Right cardiac atrium (tissue), 5 donors: ENCODE measurements at regions not wholly inside any gene's neighbourhood (a gene's known extent, or its start where the extent isn't known, plus 50 kb on each side); places are given as distances from the start of the nearest gene placed in this dataset.
"Not testable (repeated sequence)": the region's sequence is repeated elsewhere in the genome, so short reads cannot be mapped to it uniquely, and the experiment has no call there.

Source experiments
- ATAC-seq, 2 donors: fragments of 200-7000 bp; cut with Tn5 transposase; one replicate each; pipeline versions ENCODE4 v1.8.0 to v1.9.1; 2020; ENCODE audit warnings: moderate library complexity in 2 of 2, mild to moderate bottlenecking in 1 of 2
- DNase-seq, 3 donors: peaks; one replicate each; pipeline ENCODE4 v3.0.0-alpha.2; 2020
- H3K27ac ChIP-seq: one replicate; pipeline ENCODE4 v1.5.1; 2013; ENCODE audit warnings: mild to moderate bottlenecking, low read length, control low read depth, moderate library complexity
- H3K27me3 ChIP-seq: one replicate; pipeline ENCODE4 v1.6.1; 2013; ENCODE audit not compliant: control insufficient read depth, insufficient read depth
- H3K4me1 ChIP-seq: one replicate; pipeline ENCODE4 v1.6.1; 2013; ENCODE audit warnings: low read length; ENCODE audit not compliant: control insufficient read depth, insufficient read depth
- H3K4me3 ChIP-seq: one replicate; pipeline ENCODE4 v1.5.1; 2013; ENCODE audit warnings: low read length, control low read depth
- H3K9me3 ChIP-seq: one replicate; pipeline ENCODE4 v1.6.1; 2013; ENCODE audit warnings: low read length; ENCODE audit not compliant: control insufficient read depth
- WGBS: extraction: QIAGEN DNeasy Blood & Tissue Kit; methylation state at CpG from one replicate; pipeline ENCODE4 v1.1.7; 2013; 5-methylcytosine and 5-hydroxymethylcytosine counted together
- intact Hi-C, 4 donors: fragments of 100-400 bp; cut with DNase I; formaldehyde crosslinking; loops; one replicate each; pipeline versions ENCODE4 v1.11.0 to v1.14.0; 2022 to 2023
- donor health status: healthy with polysubstance abuse.
- donor health status: DM: no; HTN: yes; CAD: no.
- donor health status: DM: no; HTN: no; CAD: no.
- donor health status: DM: no; HTN: yes; CAD: no; lungs with severe emphysema.
- donor health status: DM: yes; HTN: yes; CAD: no.

- Histone ChIP-seq H3K9me3 (no peaks in the 10 kb centered on the region), H3K27ac (no peak overlapping the region), H3K4me3 (no peak overlapping the region), H3K27me3 (no peaks in the 10 kb centered on the region), H3K4me1 (peaks cover 6% of the 10 kb centered on the region)
- no peak for DNase-seq
- no peak for ATAC-seq
- intact Hi-C loops: no loop called here
These were observed 64.3 kb upstream of the CYP2D6 start for GRCh38 chr22:42194953-42195352.

DNA sequence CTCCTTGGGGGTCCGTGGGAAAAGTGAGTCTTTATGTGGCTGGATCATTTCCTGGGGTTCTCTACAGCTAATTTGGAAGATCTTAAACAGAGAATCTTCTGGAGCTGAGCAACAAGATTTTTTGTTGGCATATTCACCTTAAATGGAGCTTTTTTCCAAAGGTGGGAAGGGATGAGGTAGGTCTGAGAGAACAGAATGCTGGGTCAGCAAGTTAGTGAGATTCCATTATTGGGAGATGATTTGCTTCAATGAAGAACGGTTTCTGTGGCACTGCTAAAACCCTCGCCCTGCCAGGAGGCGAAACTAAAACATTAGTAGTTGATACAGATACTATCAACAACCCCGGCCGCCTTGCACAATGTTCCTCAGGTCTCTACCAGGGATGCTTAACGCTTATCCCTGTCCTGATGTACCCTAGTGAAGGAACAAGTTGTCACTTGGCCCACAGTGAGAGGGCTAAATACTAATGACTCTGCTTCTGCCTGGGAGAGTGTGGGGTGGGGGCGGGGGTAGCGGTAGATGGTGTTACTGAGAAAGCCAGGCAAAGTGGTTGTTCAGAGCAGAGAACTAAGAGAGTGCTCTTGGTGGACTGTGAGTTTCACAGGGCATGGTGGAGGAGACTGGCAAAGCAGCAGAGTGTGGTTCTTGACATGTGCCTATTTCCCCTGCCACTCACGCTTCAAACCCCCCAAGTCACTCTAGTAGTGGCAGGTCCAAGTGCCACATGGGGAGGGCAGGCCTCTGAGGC lies 63.7 kb upstream of the CYP2D6 start:
- Histone ChIP-seq H3K4me3 (no peak overlapping the region), H3K27ac (no peak overlapping the region), H3K4me1 (peaks cover 6% of the 10 kb centered on the region), H3K9me3 (no peaks in the 10 kb centered on the region), H3K27me3 (no peaks in the 10 kb centered on the region)
- intact Hi-C loops: no loop called here
- WGBS: 96% methylated on average over 10 of the region's 10 CpGs
- DNase-seq (no peak), ATAC-seq (peak; percentile 20 to 50)

DNA sequence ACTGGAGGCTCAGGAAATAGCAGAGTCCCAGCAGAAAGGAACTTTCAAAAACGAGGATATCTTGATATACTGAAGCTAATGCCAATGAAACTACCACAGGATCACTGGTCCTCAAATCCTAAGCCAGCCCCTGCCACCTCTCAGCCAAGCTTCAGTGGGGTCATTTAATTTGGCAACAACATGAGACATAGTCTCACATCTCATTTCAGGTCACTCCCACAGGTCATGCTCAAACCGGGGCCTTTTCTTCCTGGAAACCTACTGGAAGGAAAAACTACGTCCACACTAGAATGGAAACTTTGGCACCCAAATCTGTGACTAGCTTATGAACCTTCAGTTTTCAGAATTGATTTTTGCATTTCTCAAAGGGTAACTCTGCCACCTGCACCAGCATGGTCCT lies 61.9 kb upstream of the CYP2D6 start:
- H3K4me1 ChIP-seq: peaks cover 6% of the 10 kb centered on the region
- H3K4me3 ChIP-seq: no peak overlapping the region
- H3K27me3 ChIP-seq: no peaks in the 10 kb centered on the region
- no peaks in the 10 kb centered on the region for H3K9me3 ChIP-seq
- 29% methylated on average over 3 of the region's 3 CpGs for WGBS
- no peak overlapping the region for H3K27ac ChIP-seq
- intact Hi-C loops: no loop called here
- DNase-seq (no peak), ATAC-seq (peak in 1 of 2 donors; percentile 58)

DNA sequence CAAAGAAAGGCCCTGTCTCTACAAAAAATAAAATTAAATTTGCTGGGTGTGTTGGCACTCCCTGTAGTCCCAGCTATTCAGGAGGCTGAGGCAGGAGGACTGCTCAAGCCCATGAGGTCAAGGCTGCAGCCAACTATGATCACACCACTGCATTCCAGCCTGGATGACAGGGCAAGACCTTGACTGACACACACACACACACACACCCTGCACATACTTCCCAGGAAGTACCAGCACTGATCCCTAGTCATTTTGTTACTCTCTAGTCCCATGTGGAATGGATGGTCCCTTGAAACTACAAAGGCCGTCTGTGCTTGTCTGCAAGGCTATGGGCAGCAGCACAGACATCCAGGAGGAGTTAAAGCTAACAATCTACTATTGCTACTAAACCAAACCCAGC lies 59.7 kb upstream of the CYP2D6 start:
- Histone ChIP-seq H3K9me3 (no peaks in the 10 kb centered on the region), H3K27ac (no peak overlapping the region), H3K27me3 (no peaks in the 10 kb centered on the region), H3K4me3 (no peak overlapping the region), H3K4me1 (peaks cover 3% of the 10 kb centered on the region)
- ATAC-seq: no peak
- WGBS: 94% methylated on average over 1 of the region's 1 CpG
- no peak for DNase-seq
- intact Hi-C loops: no loop called here

DNA sequence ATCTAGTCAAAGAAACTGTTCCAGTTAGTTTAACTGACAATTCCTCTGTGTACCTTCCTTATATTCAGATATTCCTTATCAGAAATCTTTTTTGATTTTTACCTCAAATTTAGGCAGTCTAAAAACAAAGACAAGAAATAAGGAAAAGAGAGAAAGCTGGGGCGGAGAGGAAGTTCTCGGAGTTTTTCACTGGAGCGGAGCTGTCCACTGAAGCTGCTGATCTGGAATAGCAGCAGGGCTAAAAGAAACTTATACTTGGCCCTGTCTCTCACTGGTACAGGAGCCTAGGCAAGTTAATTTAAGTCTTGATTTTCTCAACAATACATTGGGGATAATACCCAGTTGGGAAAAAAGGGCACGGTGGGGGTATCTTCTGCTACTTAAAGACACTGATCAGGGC lies 59.2 kb upstream of the CYP2D6 start:
- WGBS: 96% methylated on average over 4 of the region's 4 CpGs
- intact Hi-C loops: no loop called here
- Histone ChIP-seq H3K27me3 (no peaks in the 10 kb centered on the region), H3K27ac (no peak overlapping the region), H3K4me3 (no peak overlapping the region), H3K4me1 (peaks cover 3% of the 10 kb centered on the region), H3K9me3 (no peaks in the 10 kb centered on the region)
- ATAC-seq (no peak), DNase-seq (no peak)

DNA sequence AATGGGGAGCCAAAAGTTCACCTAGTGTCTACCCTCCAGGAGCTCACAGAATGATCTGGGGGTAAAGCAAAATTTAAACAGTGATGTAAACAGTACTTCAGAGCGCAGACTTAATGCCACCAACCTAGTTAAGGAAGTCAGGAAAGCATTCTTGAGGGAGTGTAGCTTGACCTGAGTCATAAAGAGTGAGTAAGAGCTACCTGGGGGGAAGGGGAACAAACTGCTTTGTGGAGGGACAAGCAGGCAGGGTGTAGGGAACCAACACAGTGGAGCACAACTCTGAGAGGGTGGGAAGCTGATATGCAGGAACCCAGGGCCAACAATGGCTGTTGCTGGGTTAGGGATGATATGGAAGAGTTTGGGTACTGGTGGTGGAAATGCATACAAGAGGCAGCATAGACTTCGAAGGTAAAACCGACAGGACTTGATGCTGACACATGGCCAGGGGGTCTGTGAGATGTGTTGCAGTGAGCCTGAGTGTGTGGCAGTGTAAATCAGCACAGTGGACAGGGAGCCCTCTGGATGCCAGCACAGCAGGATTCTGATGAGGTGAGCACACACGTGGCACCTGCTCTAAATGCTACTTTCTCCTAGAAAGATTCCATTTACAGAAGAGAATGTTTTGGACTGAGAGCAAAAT lies 58.3 kb upstream of the CYP2D6 start:
- DNase-seq: no peak
- 84% methylated on average over 4 of the region's 4 CpGs for WGBS
- no peaks in the 10 kb centered on the region for H3K4me1 ChIP-seq
- intact Hi-C loops: no loop called here
- no peaks in the 10 kb centered on the region for H3K27me3 ChIP-seq
- no peaks in the 10 kb centered on the region for H3K9me3 ChIP-seq
- no peak overlapping the region for H3K27ac ChIP-seq
- ATAC-seq: no peak
- H3K4me3 ChIP-seq: no peak overlapping the region

GRCh38 chr22:42187646-42188045 lies 57.0 kb upstream of the CYP2D6 start:
- WGBS: 89% methylated on average over 3 of the region's 3 CpGs
- no peak for DNase-seq
- Histone ChIP-seq H3K4me1 (peaks cover 1% of the 10 kb centered on the region), H3K27ac (no peak overlapping the region), H3K4me3 (no peak overlapping the region), H3K27me3 (no peaks in the 10 kb centered on the region), H3K9me3 (no peaks in the 10 kb centered on the region)
- no peak for ATAC-seq
- intact Hi-C loops: no loop called here

DNA sequence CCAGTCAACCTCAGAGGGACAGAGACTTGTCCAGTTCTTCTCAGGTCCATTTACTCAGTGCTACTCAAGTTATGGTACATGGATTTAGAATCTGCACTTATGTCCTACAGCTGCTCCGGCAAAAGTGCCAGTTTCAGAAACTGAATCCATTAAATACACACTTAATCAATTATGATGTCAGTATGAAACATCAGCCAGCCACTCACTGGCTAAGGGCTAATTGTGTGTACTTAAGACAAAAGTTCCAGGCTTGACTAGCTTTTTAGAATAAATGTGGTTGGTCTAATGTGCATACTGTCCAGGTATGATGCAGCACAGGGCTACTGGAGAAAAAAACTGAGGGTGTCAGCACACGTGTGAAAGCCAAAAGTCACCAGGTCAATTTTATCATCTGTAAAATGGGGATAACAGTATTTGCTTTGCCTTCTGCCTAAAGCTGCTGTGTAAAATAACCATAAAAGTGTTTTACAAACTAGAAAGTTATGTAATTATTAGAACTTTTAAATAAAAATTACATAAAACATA lies 55.4 kb upstream of the CYP2D6 start:
- intact Hi-C loops: no loop called here
- ATAC-seq (no peak), DNase-seq (no peak)
- Histone ChIP-seq H3K27me3 (no peaks in the 10 kb centered on the region), H3K4me1 (peaks cover 1% of the 10 kb centered on the region), H3K4me3 (no peak overlapping the region), H3K27ac (no peak overlapping the region), H3K9me3 (no peaks in the 10 kb centered on the region)
- WGBS: 90% methylated on average over 2 of the region's 2 CpGs

DNA sequence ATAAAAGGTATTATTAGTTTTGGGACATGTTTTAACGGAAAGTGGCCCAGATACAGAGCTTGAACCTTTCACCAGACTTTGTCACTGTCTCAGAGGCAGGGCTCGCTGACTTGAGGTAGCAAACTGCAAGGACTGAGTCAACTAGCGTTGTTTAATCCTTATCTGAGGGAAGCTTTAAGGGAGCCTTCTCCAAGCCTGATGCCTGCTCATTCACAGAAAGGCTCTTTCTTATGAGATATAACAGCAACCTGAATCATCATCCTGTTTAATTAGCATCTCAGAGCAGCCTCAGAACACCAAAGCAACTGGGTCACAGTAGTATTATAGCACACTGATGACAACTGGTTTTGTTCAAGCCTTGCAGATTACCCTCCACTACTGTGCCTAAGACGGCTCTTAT lies 54.2 kb upstream of the CYP2D6 start:
- WGBS: 95% methylated on average over 4 of the region's 4 CpGs
- H3K27me3 ChIP-seq: no peaks in the 10 kb centered on the region
- no peak overlapping the region for H3K27ac ChIP-seq
- DNase-seq (no peak), ATAC-seq (no peak)
- H3K9me3 ChIP-seq: no peaks in the 10 kb centered on the region
- intact Hi-C loops: no loop called here
- H3K4me3 ChIP-seq: no peak overlapping the region
- H3K4me1 ChIP-seq: peaks cover 3% of the 10 kb centered on the region

GRCh38 chr22:42183461-42184059 lies 53.0 kb upstream of the CYP2D6 start:
- H3K9me3 ChIP-seq, H3K4me3 ChIP-seq, H3K4me1 ChIP-seq, H3K27me3 ChIP-seq, DNase-seq, H3K27ac ChIP-seq, intact Hi-C loops, ATAC-seq: not testable (repeated sequence)
- 95% methylated on average over 11 of the region's 11 CpGs for WGBS

- DNase-seq: peak in 1 of 3 donors; percentile 68
- intact Hi-C loops: no loop called here
- Histone ChIP-seq H3K27ac (no peak overlapping the region), H3K4me3 (no peak overlapping the region), H3K27me3 (no peaks in the 10 kb centered on the region), H3K9me3 (no peaks in the 10 kb centered on the region), H3K4me1 (peaks cover 6% of the 10 kb centered on the region)
- 59% methylated on average over 6 of the region's 6 CpGs for WGBS
- peak; percentile 55 to 64 for ATAC-seq
These were observed 49.8 kb upstream of the CYP2D6 start for GRCh38 chr22:42180349-42180842.
